ENCODE measurements at regions not wholly inside any gene's neighbourhood (a gene's known extent, or its start where the extent isn't known, plus 50 kb on each side); places are given as distances from the start of the nearest gene placed in this dataset.

DNA sequence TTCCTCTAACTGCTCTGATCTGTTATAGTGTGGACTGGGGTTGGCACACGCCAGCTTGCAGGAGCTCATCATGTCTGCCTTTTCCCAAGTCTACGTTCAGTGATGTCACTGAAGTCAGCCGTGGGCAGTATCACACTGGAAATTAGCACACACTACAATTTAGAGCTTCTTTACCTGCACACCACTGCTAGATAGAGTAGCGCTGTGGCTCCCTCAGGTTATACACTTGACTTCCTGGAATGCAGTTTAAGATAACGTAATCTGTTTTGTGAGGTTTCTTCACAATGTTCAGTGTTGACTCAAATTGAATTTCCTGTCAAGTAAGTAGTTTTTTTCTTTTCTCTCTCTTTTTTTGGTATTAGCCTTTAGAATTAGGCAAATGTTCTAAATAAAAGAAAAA is 487.2 kb downstream of the DCDC2C start:
- TF ChIP-seq CREM (IDR thresholded peaks at IDR 0.05), result no peak
- TF ChIP-seq CREM (CRISPR knock-in tag; IDR thresholded peaks at IDR 0.05), result no peak
- TF ChIP-seq SAP130 (CRISPR knock-in tag; IDR thresholded peaks at IDR 0.05; ENCODE audit: low read depth), result no peak
- no peak for TF ChIP-seq ZBTB21 (CRISPR knock-in tag; IDR thresholded peaks at IDR 0.05)
- TF ChIP-seq MZF1 (CRISPR knock-in tag; IDR thresholded peaks at IDR 0.05; ENCODE audit: borderline replicate concordance), result no peak
- TF ChIP-seq EP300 (IDR thresholded peaks at IDR 0.05; ENCODE audit: low read depth in 2 of 2, low read length in 2 of 2), result no peak
- no peak for TF ChIP-seq EP300 (CRISPR knock-in tag; IDR thresholded peaks at IDR 0.05; ENCODE audit: borderline replicate concordance)
- TF ChIP-seq, protein P1, sequence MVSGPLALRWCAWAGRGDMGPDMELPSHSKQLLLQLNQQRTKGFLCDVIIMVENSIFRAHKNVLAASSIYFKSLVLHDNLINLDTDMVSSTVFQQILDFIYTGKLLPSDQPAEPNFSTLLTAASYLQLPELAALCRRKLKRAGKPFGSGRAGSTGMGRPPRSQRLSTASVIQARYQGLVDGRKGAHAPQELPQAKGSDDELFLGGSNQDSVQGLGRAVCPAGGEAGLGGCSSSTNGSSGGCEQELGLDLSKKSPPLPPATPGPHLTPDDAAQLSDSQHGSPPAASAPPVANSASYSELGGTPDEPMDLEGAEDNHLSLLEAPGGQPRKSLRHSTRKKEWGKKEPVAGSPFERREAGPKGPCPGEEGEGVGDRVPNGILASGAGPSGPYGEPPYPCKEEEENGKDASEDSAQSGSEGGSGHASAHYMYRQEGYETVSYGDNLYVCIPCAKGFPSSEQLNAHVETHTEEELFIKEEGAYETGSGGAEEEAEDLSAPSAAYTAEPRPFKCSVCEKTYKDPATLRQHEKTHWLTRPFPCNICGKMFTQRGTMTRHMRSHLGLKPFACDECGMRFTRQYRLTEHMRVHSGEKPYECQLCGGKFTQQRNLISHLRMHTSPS (CRISPR knock-in tag; IDR thresholded peaks at IDR 0.05; ENCODE audit: low read depth), result no peak
- no peak for TF ChIP-seq GLI4 (CRISPR knock-in tag; IDR thresholded peaks at IDR 0.05; ENCODE audit: borderline replicate concordance)
- TF ChIP-seq, protein P2, sequence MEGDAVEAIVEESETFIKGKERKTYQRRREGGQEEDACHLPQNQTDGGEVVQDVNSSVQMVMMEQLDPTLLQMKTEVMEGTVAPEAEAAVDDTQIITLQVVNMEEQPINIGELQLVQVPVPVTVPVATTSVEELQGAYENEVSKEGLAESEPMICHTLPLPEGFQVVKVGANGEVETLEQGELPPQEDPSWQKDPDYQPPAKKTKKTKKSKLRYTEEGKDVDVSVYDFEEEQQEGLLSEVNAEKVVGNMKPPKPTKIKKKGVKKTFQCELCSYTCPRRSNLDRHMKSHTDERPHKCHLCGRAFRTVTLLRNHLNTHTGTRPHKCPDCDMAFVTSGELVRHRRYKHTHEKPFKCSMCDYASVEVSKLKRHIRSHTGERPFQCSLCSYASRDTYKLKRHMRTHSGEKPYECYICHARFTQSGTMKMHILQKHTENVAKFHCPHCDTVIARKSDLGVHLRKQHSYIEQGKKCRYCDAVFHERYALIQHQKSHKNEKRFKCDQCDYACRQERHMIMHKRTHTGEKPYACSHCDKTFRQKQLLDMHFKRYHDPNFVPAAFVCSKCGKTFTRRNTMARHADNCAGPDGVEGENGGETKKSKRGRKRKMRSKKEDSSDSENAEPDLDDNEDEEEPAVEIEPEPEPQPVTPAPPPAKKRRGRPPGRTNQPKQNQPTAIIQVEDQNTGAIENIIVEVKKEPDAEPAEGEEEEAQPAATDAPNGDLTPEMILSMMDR (CRISPR knock-in tag; IDR thresholded peaks at IDR 0.05), result no peak
- TF ChIP-seq CAMTA2 (CRISPR knock-in tag; IDR thresholded peaks at IDR 0.05; ENCODE audit: borderline replicate concordance), result no peak
- no peak for TF ChIP-seq JUND (CRISPR knock-in tag; IDR thresholded peaks at IDR 0.05)
- TF ChIP-seq ZNF121 (CRISPR knock-in tag; IDR thresholded peaks at IDR 0.05), result no peak
